ENCODE measurements at regions not wholly inside any gene's neighbourhood (a gene's known extent, or its start where the extent isn't known, plus 50 kb on each side); places are given as distances from the start of the nearest gene placed in this dataset.

DNA sequence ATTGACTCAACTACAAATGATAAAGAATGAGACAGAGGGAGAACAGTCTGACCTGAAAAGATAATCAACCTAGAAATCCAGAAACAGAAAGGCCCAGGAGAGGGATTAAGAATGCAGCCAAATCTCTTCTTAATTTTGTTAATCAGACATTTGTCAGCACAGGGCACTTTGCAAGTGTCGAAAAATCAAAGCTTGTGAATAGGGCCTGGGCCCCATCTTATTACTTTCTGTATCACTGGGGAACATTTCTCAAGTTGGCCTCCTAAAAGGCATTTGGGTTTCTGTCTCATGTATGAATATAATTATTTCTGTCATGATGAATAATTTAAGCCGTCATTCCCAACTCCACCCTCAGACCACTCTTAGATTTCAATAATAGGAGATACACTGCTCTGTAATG, 308.4 kb upstream of the PRKCQ start:
- H3K9me3 ChIP-seq (ENCODE audit: low read length), result no peaks in the 10 kb centered on the region
- H3K27ac ChIP-seq (ENCODE audit: low read depth, low read length, poor library complexity, severe bottlenecking), result no peak overlapping the region
- H2AFZ ChIP-seq (ENCODE audit: low read length), result no peak overlapping the region
- no peak for TF ChIP-seq EZH2 (IDR thresholded peaks at IDR 0.05; ENCODE audit: borderline replicate concordance, low read length)
- no peak for TF ChIP-seq CTCF (IDR thresholded peaks at IDR 0.05; ENCODE audit: low read length)
- H3K36me3 ChIP-seq (ENCODE audit: insufficient read depth, low read length), result no peaks in the 10 kb centered on the region
- H3K27me3 ChIP-seq (ENCODE audit: insufficient read depth, low read length), result no peaks in the 10 kb centered on the region
- no peaks in the 10 kb centered on the region for H3F3A ChIP-seq (ENCODE audit: insufficient read depth, low read length)
- no peaks in the 10 kb centered on the region for H3K9me2 ChIP-seq (ENCODE audit: low read depth, low read length)
- H3K4me3 ChIP-seq (ENCODE audit: low read depth, low read length, poor library complexity, severe bottlenecking), result no peak overlapping the region
- H3K9ac ChIP-seq (ENCODE audit: low read length), result no peak overlapping the region
- no peak overlapping the region for H3K4me2 ChIP-seq (ENCODE audit: low read length)
- no peaks in the 10 kb centered on the region for H3K79me2 ChIP-seq (ENCODE audit: insufficient read depth, low read length)
- no peaks in the 10 kb centered on the region for H3K4me1 ChIP-seq (ENCODE audit: insufficient read depth, low read length, severe bottlenecking)
- no peaks in the 10 kb centered on the region for H4K20me1 ChIP-seq (ENCODE audit: insufficient read depth, low read length)

GRCh38 chr10:6885284-6885683, 305.2 kb upstream of the PRKCQ start:
- H3K79me2 ChIP-seq (ENCODE audit: insufficient read depth, low read length), result no peaks in the 10 kb centered on the region
- TF ChIP-seq EZH2 (IDR thresholded peaks at IDR 0.05; ENCODE audit: borderline replicate concordance, low read length) (no peak), CTCF (IDR thresholded peaks at IDR 0.05; ENCODE audit: low read length) (no peak)
- no peaks in the 10 kb centered on the region for H3F3A ChIP-seq (ENCODE audit: insufficient read depth, low read length)
- no peaks in the 10 kb centered on the region for H3K4me1 ChIP-seq (ENCODE audit: insufficient read depth, low read length, severe bottlenecking)
- no peaks in the 10 kb centered on the region for H3K9me3 ChIP-seq (ENCODE audit: low read length)
- no peak overlapping the region for H2AFZ ChIP-seq (ENCODE audit: low read length)
- no peaks in the 10 kb centered on the region for H4K20me1 ChIP-seq (ENCODE audit: insufficient read depth, low read length)
- H3K27me3 ChIP-seq (ENCODE audit: insufficient read depth, low read length), result no peaks in the 10 kb centered on the region
- H3K36me3 ChIP-seq (ENCODE audit: insufficient read depth, low read length), result no peaks in the 10 kb centered on the region
- no peak overlapping the region for H3K4me3 ChIP-seq (ENCODE audit: low read depth, low read length, poor library complexity, severe bottlenecking)
- H3K4me2 ChIP-seq (ENCODE audit: low read length), result no peak overlapping the region
- no peaks in the 10 kb centered on the region for H3K9me2 ChIP-seq (ENCODE audit: low read depth, low read length)
- no peak overlapping the region for H3K9ac ChIP-seq (ENCODE audit: low read length)
- H3K27ac ChIP-seq (ENCODE audit: low read depth, low read length, poor library complexity, severe bottlenecking), result no peak overlapping the region

DNA sequence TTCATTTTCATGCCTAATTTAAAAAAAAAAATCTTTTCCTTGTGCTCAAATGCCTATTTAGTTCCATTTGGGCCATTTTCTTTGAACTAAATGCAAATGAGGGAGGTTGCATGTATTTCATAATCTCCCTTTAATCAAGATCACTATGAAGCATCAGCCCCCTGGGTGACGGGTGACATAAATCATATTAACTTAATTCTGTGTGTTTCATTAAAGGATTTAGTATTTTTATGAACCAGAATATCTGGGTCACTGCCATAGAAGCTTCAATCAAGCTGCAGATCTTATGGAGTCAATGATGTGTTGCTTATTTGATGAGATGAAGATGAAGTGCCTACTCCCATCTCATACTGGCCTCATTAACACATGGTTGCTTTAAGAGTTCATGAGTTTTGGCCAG, 301.9 kb upstream of the PRKCQ start:
- no peaks in the 10 kb centered on the region for H3K4me1 ChIP-seq (ENCODE audit: insufficient read depth, low read length, severe bottlenecking)
- no peaks in the 10 kb centered on the region for H3K79me2 ChIP-seq (ENCODE audit: insufficient read depth, low read length)
- H3K27ac ChIP-seq (ENCODE audit: low read depth, low read length, poor library complexity, severe bottlenecking), result no peak overlapping the region
- no peak overlapping the region for H3K9ac ChIP-seq (ENCODE audit: low read length)
- H3F3A ChIP-seq (ENCODE audit: insufficient read depth, low read length), result no peaks in the 10 kb centered on the region
- no peaks in the 10 kb centered on the region for H3K36me3 ChIP-seq (ENCODE audit: insufficient read depth, low read length)
- no peak overlapping the region for H3K4me2 ChIP-seq (ENCODE audit: low read length)
- no peak for TF ChIP-seq CTCF (IDR thresholded peaks at IDR 0.05; ENCODE audit: low read length)
- TF ChIP-seq EZH2 (IDR thresholded peaks at IDR 0.05; ENCODE audit: borderline replicate concordance, low read length), result no peak
- H3K4me3 ChIP-seq (ENCODE audit: low read depth, low read length, poor library complexity, severe bottlenecking), result no peak overlapping the region
- no peaks in the 10 kb centered on the region for H3K9me3 ChIP-seq (ENCODE audit: low read length)
- H3K9me2 ChIP-seq (ENCODE audit: low read depth, low read length), result no peaks in the 10 kb centered on the region
- H4K20me1 ChIP-seq (ENCODE audit: insufficient read depth, low read length), result no peaks in the 10 kb centered on the region
- no peaks in the 10 kb centered on the region for H3K27me3 ChIP-seq (ENCODE audit: insufficient read depth, low read length)
- H2AFZ ChIP-seq (ENCODE audit: low read length), result no peak overlapping the region
